ENCODE measurements at regions not wholly inside any gene's neighbourhood (a gene's known extent, or its start where the extent isn't known, plus 50 kb on each side); places are given as distances from the start of the nearest gene placed in this dataset.

DNA sequence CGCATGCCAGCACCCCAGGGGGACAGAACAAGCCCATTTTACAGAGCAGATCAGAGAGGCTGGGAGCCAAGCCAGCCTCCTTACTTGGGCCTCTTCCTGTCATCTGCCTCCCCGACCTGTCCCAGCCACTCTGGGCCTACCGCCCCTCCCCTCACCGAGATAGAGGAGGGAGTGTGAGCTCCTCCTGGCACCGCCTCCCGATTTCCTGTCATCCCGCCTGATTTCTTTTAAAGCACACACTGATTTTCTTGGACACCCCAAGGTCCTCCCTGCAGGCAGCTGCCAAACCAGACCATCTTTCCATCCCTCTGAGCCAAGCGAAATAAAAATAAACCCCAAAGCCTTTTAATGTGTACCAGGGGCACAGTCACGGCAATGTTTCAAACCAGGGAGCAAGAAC is 108.4 kb downstream of the RFLNA start:
- no peak for TF ChIP-seq KDM1A (IDR thresholded peaks at IDR 0.05; ENCODE audit: borderline replicate concordance)
- TF ChIP-seq REST (IDR thresholded peaks at IDR 0.05; ENCODE audit: low read depth, low read length) = no peak
- no peak for TF ChIP-seq SUPT20H (IDR thresholded peaks at IDR 0.05; ENCODE audit: borderline replicate concordance, control insufficient read depth, low read depth, low read length)
- no peak for TF ChIP-seq POLR2A (IDR thresholded peaks at IDR 0.05; ENCODE audit: low read depth, low read length)
- TF ChIP-seq RAD21 (IDR thresholded peaks at IDR 0.05; ENCODE audit: insufficient read depth, low read depth, low read length) = no peak
- no peak for TF ChIP-seq ZNF274 (IDR thresholded peaks at IDR 0.05; ENCODE audit: insufficient read depth, insufficient read length)
- TF ChIP-seq ZNF24 (IDR thresholded peaks at IDR 0.05) = no peak
- TF ChIP-seq TARDBP (IDR thresholded peaks at IDR 0.05; ENCODE audit: borderline replicate concordance) = no peak
- no peak for TF ChIP-seq CTCF (IDR thresholded peaks at IDR 0.05 in 2 of 3, conservative IDR thresholded peaks at IDR 0.05 in 1 of 3; ENCODE audit: control insufficient read depth in 2 of 3, extremely low read depth in 1 of 3, insufficient read depth in 1 of 3, low read depth in 3 of 3, low read length in 3 of 3)

Data from GM12878 (cell line).